ENCODE measurements at regions not wholly inside any gene's neighbourhood (a gene's known extent, or its start where the extent isn't known, plus 50 kb on each side); places are given as distances from the start of the nearest gene placed in this dataset.

DNA sequence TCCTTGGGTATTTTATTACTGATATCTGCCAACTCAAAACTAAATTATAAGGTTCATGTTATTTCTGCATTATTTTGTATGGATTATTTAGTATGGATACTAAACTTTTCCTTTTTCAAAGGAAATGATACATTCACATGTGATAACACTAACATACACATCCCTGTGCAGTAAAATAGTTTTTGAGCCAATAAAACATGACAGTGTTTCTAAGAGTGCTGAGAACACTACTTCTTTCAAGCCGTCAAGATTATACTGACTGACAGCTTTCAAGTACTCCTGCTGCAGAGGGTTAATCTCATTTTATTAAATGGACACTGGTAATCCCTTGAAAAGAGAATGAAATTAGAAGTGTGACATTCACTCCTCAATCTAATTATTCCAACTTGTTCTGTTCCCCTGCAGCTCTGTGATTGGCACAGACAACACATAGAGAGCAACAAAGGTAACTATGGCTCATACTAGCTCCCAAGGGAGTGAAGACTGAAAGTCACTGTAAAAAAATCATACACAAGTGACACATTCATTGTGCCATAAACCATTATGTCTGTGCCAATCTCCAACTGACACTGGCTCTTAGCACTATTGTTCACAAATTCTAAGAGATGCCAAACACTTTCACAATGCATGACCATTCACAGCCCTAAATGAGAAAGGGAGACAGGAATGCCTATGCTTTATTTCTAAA, 468.6 kb downstream of the SHQ1 start:
- DNase-seq (ENCODE audit: low spot score in 2 of 2) = no peak
- H3K4me1 ChIP-seq = peaks cover 0 to 66% (median 36%) of the 10 kb centered on the region in 4 donors
- H3K36me3 ChIP-seq = peaks cover 0 to 10% (median 0%) of the 10 kb centered on the region in 3 donors
- no peaks in the 10 kb centered on the region for H3K27me3 ChIP-seq
- TF ChIP-seq EP300 (IDR thresholded peaks at IDR 0.05) (peak in 1 of 2 donors; percentile 37), POLR2A (IDR thresholded peaks at IDR 0.05) (no peak)
- no peak overlapping the region for H3K4me3 ChIP-seq
- H3K27ac ChIP-seq = peak overlapping the region in 3 of 4 donors; percentile 13 to 83 (median 60)
- no peaks in the 10 kb centered on the region for H3K9me3 ChIP-seq
- WGBS, 2 donors = 38 to 51% methylated on average over 1 of the region's 1 CpG

DNA sequence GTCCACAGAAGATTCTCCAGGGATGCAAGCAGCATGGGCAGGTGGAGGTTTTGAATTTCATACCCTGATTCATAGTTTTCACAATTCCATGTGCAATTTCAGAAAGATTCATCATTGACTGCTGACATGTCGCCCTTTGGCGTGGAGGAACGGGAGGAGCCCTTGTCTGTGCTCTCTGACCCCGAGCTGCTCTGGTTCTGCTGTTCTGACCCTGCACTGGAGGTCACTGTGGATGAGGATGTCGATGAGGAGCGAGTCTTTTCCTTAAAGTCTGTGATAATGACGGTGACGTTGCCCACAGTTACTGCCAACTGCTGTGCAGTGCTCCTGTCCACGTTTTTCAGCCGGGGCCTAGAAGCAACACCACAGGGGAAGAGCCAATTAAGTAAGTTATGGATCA, 470.0 kb downstream of the SHQ1 start:
- Histone ChIP-seq H3K36me3 (peaks cover 0 to 18% (median 0%) of the 10 kb centered on the region in 3 donors), H3K4me1 (peaks cover 0 to 53% (median 30%) of the 10 kb centered on the region in 4 donors), H3K9me3 (no peaks in the 10 kb centered on the region), H3K4me3 (no peak overlapping the region), H3K27me3 (no peaks in the 10 kb centered on the region), H3K27ac (peak overlapping the region in 2 of 4 donors; percentile 18 to 83)
- no peak for TF ChIP-seq POLR2A (IDR thresholded peaks at IDR 0.05)
- TF ChIP-seq EP300 (IDR thresholded peaks at IDR 0.05) = no peak
- TF ChIP-seq, protein P1, sequence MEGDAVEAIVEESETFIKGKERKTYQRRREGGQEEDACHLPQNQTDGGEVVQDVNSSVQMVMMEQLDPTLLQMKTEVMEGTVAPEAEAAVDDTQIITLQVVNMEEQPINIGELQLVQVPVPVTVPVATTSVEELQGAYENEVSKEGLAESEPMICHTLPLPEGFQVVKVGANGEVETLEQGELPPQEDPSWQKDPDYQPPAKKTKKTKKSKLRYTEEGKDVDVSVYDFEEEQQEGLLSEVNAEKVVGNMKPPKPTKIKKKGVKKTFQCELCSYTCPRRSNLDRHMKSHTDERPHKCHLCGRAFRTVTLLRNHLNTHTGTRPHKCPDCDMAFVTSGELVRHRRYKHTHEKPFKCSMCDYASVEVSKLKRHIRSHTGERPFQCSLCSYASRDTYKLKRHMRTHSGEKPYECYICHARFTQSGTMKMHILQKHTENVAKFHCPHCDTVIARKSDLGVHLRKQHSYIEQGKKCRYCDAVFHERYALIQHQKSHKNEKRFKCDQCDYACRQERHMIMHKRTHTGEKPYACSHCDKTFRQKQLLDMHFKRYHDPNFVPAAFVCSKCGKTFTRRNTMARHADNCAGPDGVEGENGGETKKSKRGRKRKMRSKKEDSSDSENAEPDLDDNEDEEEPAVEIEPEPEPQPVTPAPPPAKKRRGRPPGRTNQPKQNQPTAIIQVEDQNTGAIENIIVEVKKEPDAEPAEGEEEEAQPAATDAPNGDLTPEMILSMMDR (IDR thresholded peaks at IDR 0.05) = no peak
- WGBS, 2 donors = 63 to 67% methylated on average over 8 to 10 of the region's 10 CpGs
- no peak for DNase-seq (ENCODE audit: low spot score in 2 of 2)

DNA sequence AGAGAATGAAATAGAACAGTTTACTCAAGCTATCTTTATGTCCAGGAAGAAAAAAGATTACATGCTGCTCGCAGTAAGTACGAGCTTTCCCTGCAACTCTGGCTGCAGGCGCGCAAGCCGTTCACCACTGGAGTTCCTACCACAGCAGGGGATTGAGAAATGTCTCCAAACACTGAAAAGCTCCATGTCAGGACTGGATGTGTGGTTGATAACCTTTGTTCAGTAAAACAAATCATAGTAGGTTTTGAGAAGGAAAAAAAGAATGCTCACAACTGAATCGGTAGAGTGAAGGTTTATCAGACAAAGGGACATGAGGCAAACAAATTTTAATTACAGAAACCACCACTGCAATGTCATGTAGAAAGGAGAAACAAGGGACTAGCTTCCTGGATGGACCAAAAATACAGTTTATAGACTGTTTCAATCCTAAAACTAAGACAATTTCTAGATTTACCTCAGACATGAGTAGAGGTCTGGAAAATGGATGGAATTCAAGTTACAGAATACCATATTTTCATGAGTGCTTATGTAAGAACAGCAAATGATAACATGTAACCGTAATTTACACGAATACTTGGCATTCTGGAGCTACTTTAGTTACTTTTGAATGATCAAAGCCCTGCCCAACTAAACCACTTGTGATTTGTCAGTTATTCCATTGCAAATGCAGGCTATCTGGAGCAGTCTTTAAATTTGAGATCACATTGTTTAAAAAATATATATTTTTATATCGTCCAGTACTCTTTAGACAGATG, 471.1 kb downstream of the SHQ1 start:
- H3K36me3 ChIP-seq = peaks cover 0 to 21% (median 0%) of the 10 kb centered on the region in 3 donors
- TF ChIP-seq, protein P1 (IDR thresholded peaks at IDR 0.05) = no peak
- TF ChIP-seq POLR2A (IDR thresholded peaks at IDR 0.05) (no peak), EP300 (IDR thresholded peaks at IDR 0.05) (no peak)
- DNase-seq (ENCODE audit: low spot score in 2 of 2) = no peak
- 82 to 83% methylated on average over 9 of the region's 9 CpGs for WGBS, 2 donors
- H3K4me1 ChIP-seq = peaks cover 0 to 41% (median 25%) of the 10 kb centered on the region in 4 donors
- H3K27me3 ChIP-seq = no peaks in the 10 kb centered on the region
- no peaks in the 10 kb centered on the region for H3K9me3 ChIP-seq
- H3K4me3 ChIP-seq = no peak overlapping the region
- peak overlapping the region in 1 of 4 donors; percentile 22 for H3K27ac ChIP-seq

DNA sequence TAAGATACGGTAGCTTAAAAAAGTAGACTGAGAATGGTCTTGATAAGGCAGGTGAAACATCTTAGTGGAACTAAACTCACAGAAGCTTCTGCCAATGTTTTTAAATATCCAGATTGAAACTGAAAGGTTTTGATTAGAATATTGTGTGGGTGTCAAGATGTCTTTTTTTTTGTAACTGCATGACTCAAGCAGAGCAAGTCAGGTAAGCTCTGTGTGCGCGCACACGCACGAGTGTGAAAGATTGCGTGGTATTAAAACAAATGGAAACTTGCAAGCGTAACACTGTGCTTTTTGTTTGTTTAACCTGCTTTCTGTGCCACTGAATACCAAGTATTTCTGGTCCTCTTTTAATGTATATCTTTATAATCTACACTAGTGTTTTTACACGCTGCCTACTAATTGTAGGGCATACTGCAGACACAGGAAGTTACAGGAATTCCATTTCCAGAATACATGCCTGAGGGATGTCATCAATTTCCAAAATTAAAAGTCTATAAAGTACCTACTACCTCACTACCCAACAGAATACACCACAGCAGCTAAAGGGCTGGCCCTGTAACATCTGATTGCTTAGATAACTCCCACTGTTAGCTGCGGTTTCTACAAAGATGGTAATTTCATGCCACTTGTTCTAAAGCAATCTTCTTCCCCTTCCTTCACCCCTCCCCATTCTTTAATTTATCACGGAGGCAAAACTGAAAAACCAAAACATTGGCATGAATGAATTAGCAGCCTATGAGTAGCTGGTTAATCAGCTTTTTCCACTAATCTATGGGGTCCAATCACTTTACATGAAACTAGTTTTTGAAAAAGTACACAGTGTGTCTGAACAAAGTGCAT, 472.8 kb downstream of the SHQ1 start:
- WGBS, 2 donors = 84 to 89% methylated on average over 10 of the region's 10 CpGs
- H3K27ac ChIP-seq = no peak overlapping the region
- no peaks in the 10 kb centered on the region for H3K9me3 ChIP-seq
- H3K4me3 ChIP-seq = no peak overlapping the region
- H3K4me1 ChIP-seq = peaks cover 0 to 25% (median 10%) of the 10 kb centered on the region in 4 donors
- TF ChIP-seq, protein P1 (IDR thresholded peaks at IDR 0.05) = no peak
- no peak for TF ChIP-seq EP300 (IDR thresholded peaks at IDR 0.05)
- no peak for TF ChIP-seq POLR2A (IDR thresholded peaks at IDR 0.05)
- peaks cover 0 to 21% (median 0%) of the 10 kb centered on the region in 3 donors for H3K36me3 ChIP-seq
- no peak for DNase-seq (ENCODE audit: low spot score in 2 of 2)
- no peaks in the 10 kb centered on the region for H3K27me3 ChIP-seq

DNA sequence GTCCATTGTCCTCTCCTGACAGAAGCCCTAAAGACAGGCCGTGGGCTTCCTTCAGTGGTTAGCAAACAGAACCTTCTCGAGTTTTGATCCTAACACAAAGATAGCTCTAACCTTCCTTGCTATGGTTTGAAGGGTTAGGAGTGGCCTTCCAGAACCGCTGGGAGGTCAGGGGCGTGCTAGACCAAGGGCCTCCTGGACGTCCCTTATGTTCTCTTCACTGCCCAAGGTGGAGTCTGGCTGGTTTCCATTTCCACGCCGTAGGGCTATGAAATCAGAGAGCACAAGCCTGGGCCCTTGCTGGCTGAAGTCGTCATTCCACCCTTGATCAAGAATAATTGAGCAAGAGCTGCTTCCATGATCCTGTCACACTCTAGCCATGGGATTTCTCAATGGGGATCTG, 475.1 kb downstream of the SHQ1 start:
- H3K27me3 ChIP-seq = no peaks in the 10 kb centered on the region
- peaks cover 0 to 14% (median 0%) of the 10 kb centered on the region in 3 donors for H3K36me3 ChIP-seq
- no peak for DNase-seq (ENCODE audit: low spot score in 2 of 2)
- TF ChIP-seq, protein P1 (IDR thresholded peaks at IDR 0.05) = no peak
- TF ChIP-seq POLR2A (IDR thresholded peaks at IDR 0.05) (no peak), EP300 (IDR thresholded peaks at IDR 0.05) (no peak)
- peaks cover 0 to 12% (median 1%) of the 10 kb centered on the region in 4 donors for H3K4me1 ChIP-seq
- no peak overlapping the region for H3K27ac ChIP-seq
- H3K4me3 ChIP-seq = no peak overlapping the region
- H3K9me3 ChIP-seq = no peaks in the 10 kb centered on the region
- WGBS, 2 donors = 94 to 99% methylated on average over 8 of the region's 8 CpGs
